GM23338 (cell line): ENCODE measurements at regions not wholly inside any gene's neighbourhood (a gene's known extent, or its start where the extent isn't known, plus 50 kb on each side); places are given as distances from the start of the nearest gene placed in this dataset.

ENCODE experiments used
- ATAC-seq: fragments of 200-7000 bp; cut with Tn5 transposase; 3 replicates; pipeline ENCODE4 v1.9.1; 2020
- DNase-seq: peaks from one replicate; pipeline ENCODE4 v3.0.0-alpha.2; 2015; ENCODE audit warnings: low spot score
- H2AFZ ChIP-seq: fragments of 200-600 bp; sonication (generic); 2 replicates; pipeline ENCODE4 v1.8.0; 2016; ENCODE audit warnings: antibody characterized with exemption, mild to moderate bottlenecking, moderate library complexity
- H3F3A ChIP-seq: fragments of 200-600 bp; sonication (generic); replicated peaks from 2 replicates; pipeline ENCODE4 v1.8.0; 2017; ENCODE audit warnings: antibody characterized with exemption, mixed run types, low read depth
- H3K27ac ChIP-seq: fragments of 200-600 bp; sonication (generic); 2 replicates; pipeline ENCODE4 v1.6.1; 2016; ENCODE audit warnings: low read depth
- H3K27me3 ChIP-seq: fragments of 200-600 bp; sonication (generic); 2 replicates; pipeline ENCODE4 v1.8.0; 2016; ENCODE audit warnings: mild to moderate bottlenecking, mixed run types, moderate library complexity; ENCODE audit not compliant: insufficient read depth
- H3K36me3 ChIP-seq: fragments of 200-600 bp; sonication (generic); 2 replicates; pipeline ENCODE4 v1.8.0; 2016; ENCODE audit warnings: mild to moderate bottlenecking; ENCODE audit not compliant: insufficient read depth
- H3K4me1 ChIP-seq: fragments of 200-600 bp; sonication (generic); 2 replicates; pipeline ENCODE4 v1.8.0; 2016; ENCODE audit warnings: mild to moderate bottlenecking, moderate library complexity; ENCODE audit not compliant: insufficient read depth
- H3K4me2 ChIP-seq: fragments of 200-600 bp; sonication (generic); 2 replicates; pipeline ENCODE4 v1.7.1; 2017; ENCODE audit warnings: mixed run types
- H3K4me3 ChIP-seq: fragments of 200-600 bp; sonication (generic); 2 replicates; pipeline ENCODE4 v1.6.1; 2016; ENCODE audit warnings: mixed run types
- H3K79me2 ChIP-seq: fragments of 200-600 bp; sonication (generic); replicated peaks from 2 replicates; pipeline ENCODE4 v1.8.0; 2017; ENCODE audit warnings: mild to moderate bottlenecking; ENCODE audit not compliant: insufficient read depth
- H3K9me2 ChIP-seq: fragments of 200-600 bp; sonication (generic); 2 replicates; pipeline ENCODE4 v1.8.0; 2017; ENCODE audit not compliant: insufficient read depth
- H4K20me1 ChIP-seq: fragments of 200-600 bp; sonication (generic); replicated peaks from 2 replicates; pipeline ENCODE4 v1.8.0; 2017; ENCODE audit warnings: mild to moderate bottlenecking; ENCODE audit not compliant: insufficient read depth
- H3K27ac Mint-ChIP-seq: 2 replicates; pipeline ENCODE4 v1.8.0; 2020; ENCODE audit warnings: inconsistent platforms, mild to moderate bottlenecking, moderate library complexity, mixed read lengths
- H3K27me3 Mint-ChIP-seq: 3 replicates; pipeline ENCODE4 v1.8.0; 2022; ENCODE audit warnings: low read depth, mild to moderate bottlenecking, moderate library complexity, mixed read lengths, inconsistent platforms; ENCODE audit not compliant: insufficient read depth, poor library complexity
- H3K36me3 Mint-ChIP-seq: 3 replicates; pipeline ENCODE4 v1.8.0; 2021; ENCODE audit warnings: low read depth, mild to moderate bottlenecking, inconsistent platforms, moderate library complexity, mixed read lengths
- H3K4me1 Mint-ChIP-seq: 3 replicates; pipeline ENCODE4 v1.8.0; 2020; ENCODE audit warnings: mild to moderate bottlenecking, inconsistent platforms, mixed read lengths
- H3K4me3 Mint-ChIP-seq: 3 replicates; pipeline ENCODE4 v1.8.0; 2021; ENCODE audit warnings: moderate library complexity, mild to moderate bottlenecking, inconsistent platforms, mixed read lengths
- H3K9me3 Mint-ChIP-seq: 3 replicates; pipeline ENCODE4 v1.8.0; 2020; ENCODE audit warnings: moderate library complexity, mild to moderate bottlenecking, inconsistent platforms, mixed read lengths
- CTCF ChIP-seq, 2 experiments: fragments of 200-600 bp in 1 of 2; sonication (generic) in 1 of 2; conservative IDR thresholded peaks; 2 replicates each; pipeline versions ENCODE4 v1.5.1 to v1.6.1; 2016 to 2017; ENCODE audit warnings: antibody characterized with exemption in 2 of 2, low read depth in 2 of 2, mild to moderate bottlenecking in 2 of 2, moderate library complexity in 1 of 2
- ETS1 ChIP-seq: IDR thresholded peaks from 2 replicates; pipeline ENCODE4 v1.6.1; 2016; ENCODE audit warnings: antibody characterized with exemption
- EZH2 ChIP-seq: fragments of 200-600 bp; sonication (generic); IDR thresholded peaks from one replicate; pipeline ENCODE4 v1.8.0; 2017; ENCODE audit warnings: antibody characterized with exemption, mild to moderate bottlenecking, low read depth; ENCODE audit not compliant: unreplicated experiment
- NANOG ChIP-seq: IDR thresholded peaks from 2 replicates; pipeline ENCODE4 v1.6.1; 2016; ENCODE audit warnings: antibody characterized with exemption, borderline replicate concordance
- STAT1 ChIP-seq: IDR thresholded peaks from one replicate; pipeline ENCODE4 v1.6.1; 2016; ENCODE audit warnings: antibody characterized with exemption; ENCODE audit not compliant: unreplicated experiment
- TF ChIP-seq, protein P1 (sequence below): fragments of 250-450 bp; sonication (Bioruptor Pico); IDR thresholded peaks from 2 replicates; pipeline ENCODE4 v1.5.0; 2020; ENCODE audit warnings: mild to moderate bottlenecking, moderate library complexity

DNA sequence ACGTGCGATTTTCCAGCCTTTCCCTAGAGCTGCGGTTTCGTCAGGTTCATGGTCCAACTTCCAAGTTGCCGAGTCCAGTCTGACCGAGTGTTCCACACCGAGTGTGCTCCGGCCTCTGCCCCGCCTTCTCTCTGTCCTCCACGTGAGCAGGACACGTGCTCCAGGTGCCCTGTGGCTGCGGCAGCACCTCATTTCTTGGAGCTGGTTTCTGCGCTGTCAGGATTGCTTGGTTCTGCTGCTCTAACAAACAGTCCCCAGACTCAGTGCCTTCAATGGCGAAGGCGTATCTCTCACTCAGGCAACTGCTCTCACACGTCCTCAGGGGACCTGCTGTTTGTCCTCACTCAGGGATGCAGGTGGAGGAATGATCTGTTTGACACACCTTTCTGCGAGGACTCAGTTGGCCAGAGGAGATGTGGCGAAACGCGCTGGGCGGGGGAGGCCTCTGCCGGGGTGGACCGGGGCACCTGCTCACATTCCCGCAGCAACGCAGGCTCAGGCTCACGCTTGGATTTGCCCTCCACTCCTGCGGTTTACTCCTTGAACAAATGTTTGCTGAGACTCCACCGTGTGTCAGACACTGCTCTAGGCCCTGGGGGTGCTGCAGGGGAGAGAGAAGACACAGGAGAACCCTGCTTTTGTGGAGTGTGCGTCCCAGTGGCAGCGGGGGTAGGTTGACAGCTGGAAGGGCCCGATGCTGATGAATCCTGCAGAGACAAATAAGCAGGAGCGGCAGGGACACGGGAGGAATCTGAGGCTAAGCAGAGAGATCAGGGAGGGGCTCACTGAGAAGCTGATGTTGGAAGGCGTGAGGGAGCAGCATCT, 63.4 kb upstream of the FBRSL1 start:
- Mint-ChIP-seq H3K4me3 (no peak overlapping the region; the same call in 2 of the 3 replicates), H3K4me1 (peaks cover 30% of the 10 kb centered on the region), H3K27ac (no peak overlapping the region), H3K27me3 (peaks cover 76% of the 10 kb centered on the region), H3K36me3 (peaks cover 17% of the 10 kb centered on the region), H3K9me3 (peaks cover 34% of the 10 kb centered on the region)
- Histone ChIP-seq H3K36me3 (no peaks in the 10 kb centered on the region), H3K9me2 (no peaks in the 10 kb centered on the region), H3K27ac (no peak overlapping the region), H3K4me3 (no peak overlapping the region), H3F3A (no peaks in the 10 kb centered on the region), H3K79me2 (no peaks in the 10 kb centered on the region), H2AFZ (no peak overlapping the region), H4K20me1 (no peaks in the 10 kb centered on the region), H3K27me3 (peaks cover 76% of the 10 kb centered on the region), H3K4me1 (0 out of 2 replicates have a peak, but pooled peaks cover 9% of the 10 kb centered on the region), H3K4me2 (no peak overlapping the region)
- TF ChIP-seq STAT1 (no peak), ETS1 (no peak), NANOG (no peak), EZH2 (no peak), CTCF (conservative IDR thresholded peaks at IDR 0.05; ENCODE audit: low read depth in 2 of 2) (no peak)
- TF ChIP-seq, protein P1, sequence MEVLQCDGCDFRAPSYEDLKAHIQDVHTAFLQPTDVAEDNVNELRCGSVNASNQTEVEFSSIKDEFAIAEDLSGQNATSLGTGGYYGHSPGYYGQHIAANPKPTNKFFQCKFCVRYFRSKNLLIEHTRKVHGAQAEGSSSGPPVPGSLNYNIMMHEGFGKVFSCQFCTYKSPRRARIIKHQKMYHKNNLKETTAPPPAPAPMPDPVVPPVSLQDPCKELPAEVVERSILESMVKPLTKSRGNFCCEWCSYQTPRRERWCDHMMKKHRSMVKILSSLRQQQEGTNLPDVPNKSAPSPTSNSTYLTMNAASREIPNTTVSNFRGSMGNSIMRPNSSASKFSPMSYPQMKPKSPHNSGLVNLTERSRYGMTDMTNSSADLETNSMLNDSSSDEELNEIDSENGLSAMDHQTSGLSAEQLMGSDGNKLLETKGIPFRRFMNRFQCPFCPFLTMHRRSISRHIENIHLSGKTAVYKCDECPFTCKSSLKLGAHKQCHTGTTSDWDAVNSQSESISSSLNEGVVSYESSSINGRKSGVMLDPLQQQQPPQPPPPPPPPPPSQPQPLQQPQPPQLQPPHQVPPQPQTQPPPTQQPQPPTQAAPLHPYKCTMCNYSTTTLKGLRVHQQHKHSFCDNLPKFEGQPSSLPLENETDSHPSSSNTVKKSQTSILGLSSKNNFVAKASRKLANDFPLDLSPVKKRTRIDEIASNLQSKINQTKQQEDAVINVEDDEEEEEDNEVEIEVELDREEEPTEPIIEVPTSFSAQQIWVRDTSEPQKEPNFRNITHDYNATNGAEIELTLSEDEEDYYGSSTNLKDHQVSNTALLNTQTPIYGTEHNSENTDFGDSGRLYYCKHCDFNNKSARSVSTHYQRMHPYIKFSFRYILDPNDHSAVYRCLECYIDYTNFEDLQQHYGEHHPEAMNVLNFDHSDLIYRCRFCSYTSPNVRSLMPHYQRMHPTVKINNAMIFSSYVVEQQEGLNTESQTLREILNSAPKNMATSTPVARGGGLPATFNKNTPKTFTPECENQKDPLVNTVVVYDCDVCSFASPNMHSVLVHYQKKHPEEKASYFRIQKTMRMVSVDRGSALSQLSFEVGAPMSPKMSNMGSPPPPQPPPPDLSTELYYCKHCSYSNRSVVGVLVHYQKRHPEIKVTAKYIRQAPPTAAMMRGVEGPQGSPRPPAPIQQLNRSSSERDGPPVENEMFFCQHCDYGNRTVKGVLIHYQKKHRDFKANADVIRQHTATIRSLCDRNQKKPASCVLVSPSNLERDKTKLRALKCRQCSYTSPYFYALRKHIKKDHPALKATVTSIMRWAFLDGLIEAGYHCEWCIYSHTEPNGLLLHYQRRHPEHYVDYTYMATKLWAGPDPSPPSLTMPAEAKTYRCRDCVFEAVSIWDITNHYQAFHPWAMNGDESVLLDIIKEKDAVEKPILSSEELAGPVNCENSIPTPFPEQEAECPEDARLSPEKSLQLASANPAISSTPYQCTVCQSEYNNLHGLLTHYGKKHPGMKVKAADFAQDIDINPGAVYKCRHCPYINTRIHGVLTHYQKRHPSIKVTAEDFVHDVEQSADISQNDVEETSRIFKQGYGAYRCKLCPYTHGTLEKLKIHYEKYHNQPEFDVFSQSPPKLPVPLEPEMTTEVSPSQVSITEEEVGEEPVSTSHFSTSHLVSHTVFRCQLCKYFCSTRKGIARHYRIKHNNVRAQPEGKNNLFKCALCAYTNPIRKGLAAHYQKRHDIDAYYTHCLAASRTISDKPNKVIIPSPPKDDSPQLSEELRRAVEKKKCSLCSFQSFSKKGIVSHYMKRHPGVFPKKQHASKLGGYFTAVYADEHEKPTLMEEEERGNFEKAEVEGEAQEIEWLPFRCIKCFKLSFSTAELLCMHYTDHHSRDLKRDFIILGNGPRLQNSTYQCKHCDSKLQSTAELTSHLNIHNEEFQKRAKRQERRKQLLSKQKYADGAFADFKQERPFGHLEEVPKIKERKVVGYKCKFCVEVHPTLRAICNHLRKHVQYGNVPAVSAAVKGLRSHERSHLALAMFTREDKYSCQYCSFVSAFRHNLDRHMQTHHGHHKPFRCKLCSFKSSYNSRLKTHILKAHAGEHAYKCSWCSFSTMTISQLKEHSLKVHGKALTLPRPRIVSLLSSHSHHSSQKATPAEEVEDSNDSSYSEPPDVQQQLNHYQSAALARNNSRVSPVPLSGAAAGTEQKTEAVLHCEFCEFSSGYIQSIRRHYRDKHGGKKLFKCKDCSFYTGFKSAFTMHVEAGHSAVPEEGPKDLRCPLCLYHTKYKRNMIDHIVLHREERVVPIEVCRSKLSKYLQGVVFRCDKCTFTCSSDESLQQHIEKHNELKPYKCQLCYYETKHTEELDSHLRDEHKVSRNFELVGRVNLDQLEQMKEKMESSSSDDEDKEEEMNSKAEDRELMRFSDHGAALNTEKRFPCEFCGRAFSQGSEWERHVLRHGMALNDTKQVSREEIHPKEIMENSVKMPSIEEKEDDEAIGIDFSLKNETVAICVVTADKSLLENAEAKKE (CRISPR knock-in tag): no peak
- ATAC-seq: no peak
- no peak for DNase-seq
